ENCODE measurements at regions not wholly inside any gene's neighbourhood (a gene's known extent, or its start where the extent isn't known, plus 50 kb on each side); places are given as distances from the start of the nearest gene placed in this dataset.

- TF ChIP-seq, protein P1, sequence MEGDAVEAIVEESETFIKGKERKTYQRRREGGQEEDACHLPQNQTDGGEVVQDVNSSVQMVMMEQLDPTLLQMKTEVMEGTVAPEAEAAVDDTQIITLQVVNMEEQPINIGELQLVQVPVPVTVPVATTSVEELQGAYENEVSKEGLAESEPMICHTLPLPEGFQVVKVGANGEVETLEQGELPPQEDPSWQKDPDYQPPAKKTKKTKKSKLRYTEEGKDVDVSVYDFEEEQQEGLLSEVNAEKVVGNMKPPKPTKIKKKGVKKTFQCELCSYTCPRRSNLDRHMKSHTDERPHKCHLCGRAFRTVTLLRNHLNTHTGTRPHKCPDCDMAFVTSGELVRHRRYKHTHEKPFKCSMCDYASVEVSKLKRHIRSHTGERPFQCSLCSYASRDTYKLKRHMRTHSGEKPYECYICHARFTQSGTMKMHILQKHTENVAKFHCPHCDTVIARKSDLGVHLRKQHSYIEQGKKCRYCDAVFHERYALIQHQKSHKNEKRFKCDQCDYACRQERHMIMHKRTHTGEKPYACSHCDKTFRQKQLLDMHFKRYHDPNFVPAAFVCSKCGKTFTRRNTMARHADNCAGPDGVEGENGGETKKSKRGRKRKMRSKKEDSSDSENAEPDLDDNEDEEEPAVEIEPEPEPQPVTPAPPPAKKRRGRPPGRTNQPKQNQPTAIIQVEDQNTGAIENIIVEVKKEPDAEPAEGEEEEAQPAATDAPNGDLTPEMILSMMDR (IDR thresholded peaks at IDR 0.05), result no peak
Measured at GRCh38 chr11:115806056-115806455, 301.8 kb upstream of the CADM1 start.

- TF ChIP-seq, protein P1 (IDR thresholded peaks at IDR 0.05), result no peak
Measured at GRCh38 chr11:115803073-115803740, 299.0 kb upstream of the CADM1 start.

- TF ChIP-seq, protein P1 (IDR thresholded peaks at IDR 0.05), result no peak
Measured at GRCh38 chr11:115802641-115803040, 298.4 kb upstream of the CADM1 start.

GRCh38 chr11:115792903-115793302 is 288.7 kb upstream of the CADM1 start:
- TF ChIP-seq, protein P1 (IDR thresholded peaks at IDR 0.05), result no peak

DNA sequence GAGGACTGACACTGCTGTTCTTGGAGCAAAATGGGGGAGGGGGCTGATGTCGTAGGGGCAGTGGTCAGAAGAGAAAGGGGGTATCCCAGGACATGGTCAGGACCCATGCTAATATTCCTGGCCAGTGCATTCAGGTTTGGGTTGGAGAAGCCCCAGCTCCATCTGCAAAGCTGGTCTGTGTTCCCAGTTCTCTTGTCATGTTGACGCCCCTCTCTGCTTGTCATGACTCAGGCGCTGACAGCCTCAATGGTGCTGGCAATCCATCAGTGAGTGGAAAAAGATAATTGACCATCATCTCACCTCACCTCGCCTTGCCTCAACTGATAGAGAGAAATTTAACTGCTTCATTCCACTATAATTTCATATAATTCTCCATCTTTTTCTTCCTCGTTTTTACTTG is 283.1 kb upstream of the CADM1 start:
- TF ChIP-seq, protein P1 (IDR thresholded peaks at IDR 0.05), result no peak

DNA sequence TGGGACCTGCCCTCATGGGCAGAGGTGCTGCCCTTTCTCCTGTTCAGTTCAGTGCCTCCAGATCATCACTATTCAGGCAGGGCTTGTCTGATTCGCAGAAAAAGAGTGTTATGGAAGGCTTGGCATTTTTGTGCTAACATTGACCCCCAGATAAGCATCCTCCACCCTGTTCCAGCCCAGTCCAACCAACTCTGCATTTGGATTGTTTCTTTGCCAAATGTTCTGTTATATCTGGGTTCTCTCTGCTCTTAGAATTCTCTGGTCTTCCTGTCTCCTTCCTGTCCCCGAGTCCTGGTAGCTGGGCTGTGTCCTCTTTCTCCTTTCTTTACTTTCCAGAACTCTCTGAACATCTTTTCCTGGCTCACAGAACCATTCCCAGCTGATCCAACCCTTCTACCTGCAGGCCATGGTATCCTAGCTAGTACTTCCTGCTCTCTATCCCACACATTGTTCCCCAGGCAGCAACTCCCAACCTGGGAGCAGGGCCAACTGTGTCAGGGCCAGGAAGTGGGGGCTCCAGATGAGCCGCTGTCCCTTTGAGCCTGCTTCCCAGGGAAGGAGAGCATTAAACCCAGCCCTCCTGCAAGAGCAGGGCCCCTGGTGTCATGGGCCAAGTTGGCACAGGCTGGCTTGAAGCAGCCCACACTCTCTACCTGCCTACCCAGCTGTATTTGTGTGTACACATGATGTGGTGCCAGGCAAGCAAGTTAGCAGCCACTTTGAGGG is 280.7 kb upstream of the CADM1 start:
- TF ChIP-seq, protein P1 (IDR thresholded peaks at IDR 0.05), result no peak

GRCh38 chr11:115780646-115781362 is 276.6 kb upstream of the CADM1 start:
- TF ChIP-seq, protein P1 (IDR thresholded peaks at IDR 0.05), result no peak

Data from LNCAP (cell line).